Body of pancreas (tissue), 4 donors: ENCODE measurements at regions not wholly inside any gene's neighbourhood (a gene's known extent, or its start where the extent isn't known, plus 50 kb on each side); places are given as distances from the start of the nearest gene placed in this dataset.

Source experiments
- ATAC-seq: fragments of 150-250 bp; one replicate; pipeline ENCODE4 v1.9.1; 2016
- DNase-seq, 4 donors: peaks; one replicate each; pipeline ENCODE4 v3.0.0-alpha.2; 2019
- H3K27ac ChIP-seq, 4 donors: fragments of 200-600 bp; sonication (generic); 1 replicate in 3 of 4; 2 replicates in 1 of 4; pipeline versions ENCODE4 v1.5.1 to v1.6.1; 2016 to 2019; ENCODE audit warnings: mild to moderate bottlenecking in 1 of 4, mixed read lengths in 1 of 4, moderate library complexity in 1 of 4
- H3K27me3 ChIP-seq, 2 donors: fragments of 200-600 bp; sonication (generic); one replicate each; pipeline ENCODE4 v1.6.0; 2016; ENCODE audit warnings: mild to moderate bottlenecking in 1 of 2
- H3K36me3 ChIP-seq, 2 donors: fragments of 200-600 bp; sonication (generic); replicated peaks in 1 of 2; 2 replicates each; pipeline ENCODE4 v1.5.1; 2016; ENCODE audit warnings: low read depth in 2 of 2; ENCODE audit not compliant: insufficient read depth in 1 of 2
- H3K4me1 ChIP-seq: fragments of 200-600 bp; sonication (generic); one replicate; pipeline ENCODE4 v1.6.0; 2016
- H3K4me3 ChIP-seq, 2 donors: fragments of 200-600 bp; sonication (generic); 1 replicate in 1 of 2; 2 replicates in 1 of 2; pipeline ENCODE4 v1.5.1; 2016 to 2019
- H3K9me3 ChIP-seq, 3 donors: fragments of 200-600 bp; sonication (generic); 1 replicate in 2 of 3; 2 replicates in 1 of 3; pipeline ENCODE4 v1.5.1; 2016
- CTCF ChIP-seq, 7 experiments: fragments of 450-650 bp in 4 of 7; fragments of 200-600 bp in 3 of 7; sonication (generic) in 3 of 7; IDR thresholded peaks; one replicate each; pipeline ENCODE4 v1.5.1; 2016 to 2019; ENCODE audit warnings: antibody characterized with exemption in 7 of 7
- POLR2A ChIP-seq, 3 donors: fragments of 450-650 bp; IDR thresholded peaks; one replicate each; pipeline ENCODE4 v1.6.1; 2016; ENCODE audit warnings: antibody characterized with exemption in 3 of 3, mild to moderate bottlenecking in 2 of 3
- WGBS, 2 donors: methylation state at CpG; one replicate each; pipeline ENCODE4 v1.1.5; 2017; 5-methylcytosine and 5-hydroxymethylcytosine counted together
- intact Hi-C: fragments of 100-400 bp; cut with DNase I; formaldehyde crosslinking; loops from one replicate; pipeline ENCODE4 v1.15.1; 2023

GRCh38 chr5:4104831-4105597 lies 509.4 kb downstream of the IRX1 start:
- no peak for TF ChIP-seq CTCF (IDR thresholded peaks at IDR 0.05)
- TF ChIP-seq POLR2A (IDR thresholded peaks at IDR 0.05): no peak
- 55 to 58% methylated on average over 4 of the region's 4 CpGs for WGBS, 2 donors
- intact Hi-C loops: no loop called here

GRCh38 chr5:4108690-4109089 lies 513.1 kb downstream of the IRX1 start:
- H3K4me3 ChIP-seq: no peak overlapping the region
- TF ChIP-seq CTCF (IDR thresholded peaks at IDR 0.05) (no peak), POLR2A (IDR thresholded peaks at IDR 0.05) (no peak)
- no peaks in the 10 kb centered on the region for H3K9me3 ChIP-seq
- WGBS, 2 donors: 10 to 11% methylated on average over 1 of the region's 1 CpG
- no peak for DNase-seq
- H3K36me3 ChIP-seq: no peaks in the 10 kb centered on the region
- no peaks in the 10 kb centered on the region for H3K4me1 ChIP-seq
- intact Hi-C loops: no loop called here
- no peak for ATAC-seq
- H3K27me3 ChIP-seq: no peaks in the 10 kb centered on the region
- H3K27ac ChIP-seq: no peak overlapping the region

More at GRCh38 chr5:4104831-4105597, 509.4 kb downstream of the IRX1 start:
- ATAC-seq (no peak), DNase-seq (no peak)
- no peak overlapping the region for H3K4me3 ChIP-seq
- H3K4me1 ChIP-seq: no peaks in the 10 kb centered on the region
- H3K36me3 ChIP-seq: no peaks in the 10 kb centered on the region
- no peaks in the 10 kb centered on the region for H3K27me3 ChIP-seq
- no peaks in the 10 kb centered on the region for H3K9me3 ChIP-seq
- no peak overlapping the region for H3K27ac ChIP-seq

DNA sequence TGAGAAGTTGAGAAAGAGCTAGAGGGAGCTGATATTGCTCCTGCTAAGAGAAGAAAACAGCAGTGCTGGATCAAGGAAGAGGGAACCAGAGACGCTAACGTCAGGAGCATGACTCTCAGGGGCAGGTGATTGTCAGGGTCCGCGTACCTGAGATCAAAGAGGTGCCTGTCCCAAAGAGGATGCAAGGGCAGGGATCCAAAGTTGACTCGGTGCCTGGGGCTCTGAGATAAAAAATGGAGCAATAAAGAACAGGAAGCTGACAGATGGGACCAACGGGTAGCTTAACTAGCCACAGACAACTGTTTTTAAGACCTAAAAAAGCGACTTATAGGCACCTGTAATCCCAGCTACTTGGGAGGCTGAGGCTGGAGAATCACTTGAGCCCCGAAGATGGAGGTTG lies 517.8 kb downstream of the IRX1 start:
- whole genome bisulfite sequencing, 2 donors: 47 to 53% methylated on average over 8 of the region's 8 CpGs
- intact Hi-C loops: no loop called here

DNA sequence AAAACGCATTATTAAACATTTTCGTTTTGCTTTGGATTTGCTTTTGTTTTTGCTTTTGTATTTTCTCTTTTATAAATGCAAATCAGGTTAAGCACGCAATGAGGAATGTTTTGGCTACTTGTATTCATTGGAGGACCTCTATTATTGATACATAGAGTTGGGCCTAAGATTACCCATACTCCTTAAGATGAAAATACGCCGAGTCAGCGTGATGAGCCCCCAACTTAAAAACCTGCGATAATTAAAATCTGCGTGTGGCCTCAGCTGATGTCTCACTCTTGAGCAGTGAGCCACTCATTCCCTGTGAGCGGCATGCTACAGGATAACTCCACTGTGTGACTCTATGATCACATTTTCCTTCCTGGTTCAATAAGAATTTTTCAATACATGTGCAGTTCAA lies 518.3 kb downstream of the IRX1 start:
- Histone ChIP-seq H3K4me1 (no peaks in the 10 kb centered on the region), H3K9me3 (no peaks in the 10 kb centered on the region), H3K36me3 (no peaks in the 10 kb centered on the region), H3K27ac (no peak overlapping the region), H3K4me3 (no peak overlapping the region), H3K27me3 (no peaks in the 10 kb centered on the region)
- ATAC-seq (no peak), DNase-seq (no peak)
- intact Hi-C loops: no loop called here
- TF ChIP-seq CTCF (IDR thresholded peaks at IDR 0.05): no peak
- TF ChIP-seq POLR2A (IDR thresholded peaks at IDR 0.05): no peak
- WGBS, 2 donors: 71 to 77% methylated on average over 9 of the region's 9 CpGs

More for the DNA sequence above, 517.8 kb downstream of the IRX1 start:
- no peaks in the 10 kb centered on the region for H3K9me3 ChIP-seq
- no peak overlapping the region for H3K4me3 ChIP-seq
- DNase-seq: no peak
- H3K4me1 ChIP-seq: no peaks in the 10 kb centered on the region
- no peaks in the 10 kb centered on the region for H3K36me3 ChIP-seq
- no peak overlapping the region for H3K27ac ChIP-seq
- TF ChIP-seq CTCF (IDR thresholded peaks at IDR 0.05) (no peak), POLR2A (IDR thresholded peaks at IDR 0.05) (no peak)
- ATAC-seq: no peak
- H3K27me3 ChIP-seq: no peaks in the 10 kb centered on the region

DNA sequence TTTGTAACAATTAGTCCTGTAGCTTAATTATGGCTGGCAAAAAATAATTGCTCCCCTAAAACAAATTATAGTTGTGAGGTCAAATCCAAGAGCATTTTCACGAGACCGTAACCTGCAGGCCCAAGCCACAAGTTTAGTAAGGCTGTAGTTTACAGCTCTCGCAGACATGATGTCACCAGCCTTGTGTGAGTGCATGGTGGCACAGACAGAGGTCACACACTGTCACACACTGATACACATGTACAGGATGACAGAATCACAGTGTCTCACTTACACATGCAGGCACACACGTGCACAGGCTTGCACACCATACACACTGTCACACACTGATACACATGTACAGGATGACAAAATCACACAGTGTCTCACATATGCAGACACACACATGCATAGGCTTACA lies 518.8 kb downstream of the IRX1 start:
- TF ChIP-seq CTCF (IDR thresholded peaks at IDR 0.05) (no peak), POLR2A (IDR thresholded peaks at IDR 0.05) (no peak)
- DNase-seq: no peak
- Histone ChIP-seq H3K27ac (no peak overlapping the region), H3K27me3 (no peaks in the 10 kb centered on the region), H3K4me1 (no peaks in the 10 kb centered on the region), H3K36me3 (no peaks in the 10 kb centered on the region), H3K9me3 (no peaks in the 10 kb centered on the region), H3K4me3 (no peak overlapping the region)
- no peak for ATAC-seq
- WGBS, 2 donors: 71 to 72% methylated on average over 4 of the region's 4 CpGs
- intact Hi-C loops: no loop called here
